IgD-negative memory B cell (primary cell): ENCODE measurements at regions not wholly inside any gene's neighbourhood (a gene's known extent, or its start where the extent isn't known, plus 50 kb on each side); places are given as distances from the start of the nearest gene placed in this dataset.

Source experiments
- H3K27ac Mint-ChIP-seq, 3 donors: one replicate each; pipeline ENCODE4 v1.8.0; 2020 to 2022; ENCODE audit warnings: mild to moderate bottlenecking in 3 of 3, mixed read lengths in 3 of 3, moderate library complexity in 1 of 3
- H3K27me3 Mint-ChIP-seq: one replicate; pipeline ENCODE4 v1.8.0; 2021; ENCODE audit warnings: mixed read lengths
- H3K36me3 Mint-ChIP-seq: one replicate; pipeline ENCODE4 v1.8.0; 2020; ENCODE audit warnings: mild to moderate bottlenecking, mixed read lengths
- H3K4me1 Mint-ChIP-seq, 3 donors: one replicate each; pipeline ENCODE4 v1.8.0; 2020 to 2022; ENCODE audit warnings: mixed read lengths in 3 of 3, mild to moderate bottlenecking in 1 of 3
- H3K4me3 Mint-ChIP-seq, 4 donors: one replicate each; pipeline ENCODE4 v1.8.0; 2020 to 2022; ENCODE audit warnings: mild to moderate bottlenecking in 4 of 4, mixed read lengths in 4 of 4, moderate library complexity in 3 of 4
- H3K9me3 Mint-ChIP-seq, 3 donors: one replicate each; pipeline ENCODE4 v1.8.0; 2020 to 2021; ENCODE audit warnings: mixed read lengths in 3 of 3, mild to moderate bottlenecking in 1 of 3

- Mint-ChIP-seq H3K9me3 (peaks cover 1 to 4% (median 2%) of the 10 kb centered on the region in 3 donors), H3K27me3 (no peaks in the 10 kb centered on the region), H3K4me3 (no peak overlapping the region), H3K4me1 (no peaks in the 10 kb centered on the region), H3K27ac (no peak overlapping the region), H3K36me3 (no peaks in the 10 kb centered on the region)
Observed at GRCh38 chr4:34512616-34513015, 1731.7 kb downstream of the ARAP2 start.

GRCh38 chr4:34516524-34516923 is 1727.8 kb downstream of the ARAP2 start:
- H3K27me3 Mint-ChIP-seq, result no peaks in the 10 kb centered on the region
- H3K27ac Mint-ChIP-seq, result no peak overlapping the region
- no peak overlapping the region for H3K4me3 Mint-ChIP-seq
- H3K36me3 Mint-ChIP-seq, result no peaks in the 10 kb centered on the region
- peaks cover 0 to 5% (median 2%) of the 10 kb centered on the region in 3 donors for H3K9me3 Mint-ChIP-seq
- no peaks in the 10 kb centered on the region for H3K4me1 Mint-ChIP-seq

GRCh38 chr4:34534916-34535315 is 1709.4 kb downstream of the ARAP2 start:
- Mint-ChIP-seq H3K4me3 (no peak overlapping the region), H3K4me1 (no peaks in the 10 kb centered on the region), H3K9me3 (no peaks in the 10 kb centered on the region), H3K36me3 (no peaks in the 10 kb centered on the region), H3K27me3 (no peaks in the 10 kb centered on the region), H3K27ac (no peak overlapping the region)

GRCh38 chr4:34566091-34566490 is 1678.2 kb downstream of the ARAP2 start:
- no peaks in the 10 kb centered on the region for H3K4me1 Mint-ChIP-seq
- H3K27me3 Mint-ChIP-seq, result no peaks in the 10 kb centered on the region
- peaks cover 2 to 11% (median 2%) of the 10 kb centered on the region in 3 donors for H3K9me3 Mint-ChIP-seq
- no peaks in the 10 kb centered on the region for H3K36me3 Mint-ChIP-seq
- no peak overlapping the region for H3K4me3 Mint-ChIP-seq
- no peak overlapping the region for H3K27ac Mint-ChIP-seq

- Mint-ChIP-seq H3K4me3 (no peak overlapping the region), H3K4me1 (no peaks in the 10 kb centered on the region)
Observed at GRCh38 chr4:34572026-34572425, 1672.3 kb downstream of the ARAP2 start.

GRCh38 chr4:34615315-34615714 is 1629.0 kb downstream of the ARAP2 start:
- H3K4me3 Mint-ChIP-seq, result no peak overlapping the region
- H3K4me1 Mint-ChIP-seq, result no peaks in the 10 kb centered on the region
- no peak overlapping the region for H3K27ac Mint-ChIP-seq
- peaks cover 0 to 8% (median 2%) of the 10 kb centered on the region in 3 donors for H3K9me3 Mint-ChIP-seq
- no peaks in the 10 kb centered on the region for H3K27me3 Mint-ChIP-seq
- H3K36me3 Mint-ChIP-seq, result peaks cover 1% of the 10 kb centered on the region

More at GRCh38 chr4:34572026-34572425, 1672.3 kb downstream of the ARAP2 start:
- Mint-ChIP-seq H3K36me3 (no peaks in the 10 kb centered on the region), H3K27ac (no peak overlapping the region), H3K9me3 (peaks cover 0 to 16% (median 3%) of the 10 kb centered on the region in 3 donors), H3K27me3 (no peaks in the 10 kb centered on the region)

GRCh38 chr4:34619531-34620162 is 1624.7 kb downstream of the ARAP2 start:
- Mint-ChIP-seq H3K27ac (no peak overlapping the region), H3K4me1 (no peaks in the 10 kb centered on the region), H3K9me3 (peaks cover 2 to 4% (median 3%) of the 10 kb centered on the region in 3 donors), H3K27me3 (no peaks in the 10 kb centered on the region), H3K36me3 (no peaks in the 10 kb centered on the region), H3K4me3 (no peak overlapping the region)

- H3K27ac Mint-ChIP-seq, result no peak overlapping the region
- H3K4me1 Mint-ChIP-seq, result no peaks in the 10 kb centered on the region
- H3K27me3 Mint-ChIP-seq, result no peaks in the 10 kb centered on the region
- H3K36me3 Mint-ChIP-seq, result peaks cover 4% of the 10 kb centered on the region
- H3K9me3 Mint-ChIP-seq, result peaks cover 3 to 5% (median 3%) of the 10 kb centered on the region in 3 donors
- H3K4me3 Mint-ChIP-seq, result no peak overlapping the region
Observed at GRCh38 chr4:34628471-34628870, 1615.8 kb downstream of the ARAP2 start.

- H3K4me1 Mint-ChIP-seq, result no peaks in the 10 kb centered on the region
- no peak overlapping the region for H3K27ac Mint-ChIP-seq
- H3K36me3 Mint-ChIP-seq, result peaks cover 4% of the 10 kb centered on the region
- H3K4me3 Mint-ChIP-seq, result no peak overlapping the region
- peaks cover 3% of the 10 kb centered on the region in 3 donors for H3K9me3 Mint-ChIP-seq
- H3K27me3 Mint-ChIP-seq, result no peaks in the 10 kb centered on the region
Observed at GRCh38 chr4:34629451-34629850, 1614.9 kb downstream of the ARAP2 start.

- Mint-ChIP-seq H3K36me3 (peaks cover 1% of the 10 kb centered on the region), H3K27ac (no peak overlapping the region), H3K27me3 (no peaks in the 10 kb centered on the region), H3K4me1 (no peaks in the 10 kb centered on the region), H3K4me3 (no peak overlapping the region), H3K9me3 (peaks cover 0 to 3% (median 1%) of the 10 kb centered on the region in 3 donors)
Observed at GRCh38 chr4:34633241-34633640, 1611.1 kb downstream of the ARAP2 start.

GRCh38 chr4:34636623-34637022 is 1607.7 kb downstream of the ARAP2 start:
- Mint-ChIP-seq H3K4me1 (no peaks in the 10 kb centered on the region), H3K4me3 (no peak overlapping the region), H3K27me3 (no peaks in the 10 kb centered on the region), H3K9me3 (peaks cover 0 to 4% (median 1%) of the 10 kb centered on the region in 3 donors), H3K36me3 (peaks cover 1% of the 10 kb centered on the region), H3K27ac (no peak overlapping the region)

GRCh38 chr4:34643476-34643875 is 1600.8 kb downstream of the ARAP2 start:
- no peak overlapping the region for H3K27ac Mint-ChIP-seq
- no peaks in the 10 kb centered on the region for H3K36me3 Mint-ChIP-seq
- H3K4me1 Mint-ChIP-seq, result no peaks in the 10 kb centered on the region
- no peaks in the 10 kb centered on the region for H3K27me3 Mint-ChIP-seq
- no peak overlapping the region for H3K4me3 Mint-ChIP-seq
- peaks cover 0 to 11% (median 6%) of the 10 kb centered on the region in 3 donors for H3K9me3 Mint-ChIP-seq

- Mint-ChIP-seq H3K36me3 (peaks cover 2% of the 10 kb centered on the region), H3K4me1 (no peaks in the 10 kb centered on the region), H3K9me3 (peaks cover 0 to 11% (median 6%) of the 10 kb centered on the region in 3 donors), H3K27ac (no peak overlapping the region), H3K27me3 (no peaks in the 10 kb centered on the region), H3K4me3 (no peak overlapping the region)
Observed at GRCh38 chr4:34644579-34645115, 1599.7 kb downstream of the ARAP2 start.

GRCh38 chr4:34649716-34650115 is 1594.6 kb downstream of the ARAP2 start:
- Mint-ChIP-seq H3K27me3 (no peaks in the 10 kb centered on the region), H3K4me1 (no peaks in the 10 kb centered on the region), H3K4me3 (no peak overlapping the region), H3K36me3 (peaks cover 2% of the 10 kb centered on the region), H3K9me3 (peaks cover 0 to 10% (median 5%) of the 10 kb centered on the region in 3 donors), H3K27ac (no peak overlapping the region)

- Mint-ChIP-seq H3K4me3 (no peak overlapping the region), H3K27me3 (no peaks in the 10 kb centered on the region), H3K9me3 (peaks cover 0 to 5% (median 0%) of the 10 kb centered on the region in 3 donors), H3K36me3 (no peaks in the 10 kb centered on the region), H3K27ac (no peak overlapping the region), H3K4me1 (no peaks in the 10 kb centered on the region)
Observed at GRCh38 chr4:34664051-34664450, 1580.3 kb downstream of the ARAP2 start.

- H3K4me1 Mint-ChIP-seq, result no peaks in the 10 kb centered on the region
- no peaks in the 10 kb centered on the region for H3K36me3 Mint-ChIP-seq
Observed at GRCh38 chr4:34676400-34676799, 1567.9 kb downstream of the ARAP2 start.

More at GRCh38 chr4:34676400-34676799, 1567.9 kb downstream of the ARAP2 start:
- Mint-ChIP-seq H3K27me3 (no peaks in the 10 kb centered on the region), H3K4me3 (no peak overlapping the region), H3K9me3 (no peaks in the 10 kb centered on the region), H3K27ac (no peak overlapping the region)
